ENCODE measurements at regions not wholly inside any gene's neighbourhood (a gene's known extent, or its start where the extent isn't known, plus 50 kb on each side); places are given as distances from the start of the nearest gene placed in this dataset.
A peak's percentile ranks its signal among the peaks of the same experiment; 100 is the strongest.

- no peak for TF ChIP-seq ZC3H10 (CRISPR knock-in tag; IDR thresholded peaks at IDR 0.05)
These were observed 979.6 kb upstream of the CDH2 start (continued) for GRCh38 chr18:29156531-29156930.

GRCh38 chr18:29154758-29155725 is 978.1 kb upstream of the CDH2 start:
- ATAC-seq, result peak; percentile 79
- TF ChIP-seq SNAI2 (CRISPR knock-in tag; IDR thresholded peaks at IDR 0.05) (no peak), TOX (CRISPR knock-in tag; IDR thresholded peaks at IDR 0.05; ENCODE audit: borderline replicate concordance) (no peak), CSDC2 (CRISPR knock-in tag; IDR thresholded peaks at IDR 0.05) (no peak), CREB5 (CRISPR knock-in tag; IDR thresholded peaks at IDR 0.05; ENCODE audit: low read depth) (no peak), ARNTL (CRISPR knock-in tag; IDR thresholded peaks at IDR 0.05; ENCODE audit: borderline replicate concordance, low read depth) (no peak), OSR1 (CRISPR knock-in tag; IDR thresholded peaks at IDR 0.05) (no peak), ZFP30 (CRISPR knock-in tag; IDR thresholded peaks at IDR 0.05) (no peak), RARB (CRISPR knock-in tag; IDR thresholded peaks at IDR 0.05) (no peak), ZNF70 (CRISPR knock-in tag; IDR thresholded peaks at IDR 0.05) (no peak), ZFP3 (CRISPR knock-in tag; IDR thresholded peaks at IDR 0.05) (peak; percentile 30; the same call in 1 of the 2 replicates), PATZ1 (CRISPR knock-in tag; IDR thresholded peaks at IDR 0.05; ENCODE audit: borderline replicate concordance) (no peak), ISL1 (CRISPR knock-in tag; IDR thresholded peaks at IDR 0.05) (peak; percentile 91), ZNF8 (CRISPR knock-in tag; IDR thresholded peaks at IDR 0.05) (no peak), POU6F1 (CRISPR knock-in tag; IDR thresholded peaks at IDR 0.05; ENCODE audit: borderline replicate concordance, low read depth) (no peak)

GRCh38 chr18:29154196-29154757 is 977.3 kb upstream of the CDH2 start:
- TF ChIP-seq ISL1 (CRISPR knock-in tag; IDR thresholded peaks at IDR 0.05), result no peak
- no peak for TF ChIP-seq ESRRG (CRISPR knock-in tag; IDR thresholded peaks at IDR 0.05)
- no peak for TF ChIP-seq PATZ1 (CRISPR knock-in tag; IDR thresholded peaks at IDR 0.05; ENCODE audit: borderline replicate concordance)
- TF ChIP-seq ZFP30 (CRISPR knock-in tag; IDR thresholded peaks at IDR 0.05), result no peak
- no peak for TF ChIP-seq GLIS3 (CRISPR knock-in tag; IDR thresholded peaks at IDR 0.05)
- TF ChIP-seq ZNF70 (CRISPR knock-in tag; IDR thresholded peaks at IDR 0.05), result no peak
- TF ChIP-seq SNAI2 (CRISPR knock-in tag; IDR thresholded peaks at IDR 0.05), result no peak
- no peak for TF ChIP-seq ARNTL (CRISPR knock-in tag; IDR thresholded peaks at IDR 0.05; ENCODE audit: borderline replicate concordance, low read depth)
- TF ChIP-seq TSHZ2 (CRISPR knock-in tag; IDR thresholded peaks at IDR 0.05), result no peak
- TF ChIP-seq PPARA (CRISPR knock-in tag; IDR thresholded peaks at IDR 0.05; ENCODE audit: borderline replicate concordance), result no peak
- no peak for TF ChIP-seq TOX (CRISPR knock-in tag; IDR thresholded peaks at IDR 0.05; ENCODE audit: borderline replicate concordance)
- ATAC-seq, result peak; percentile 68

Measured in SK-N-SH treated with all-trans-retinoic acid at 6 μM for 48 hours (cell line).